AG10803 (cell line): ENCODE measurements at regions not wholly inside any gene's neighbourhood (a gene's known extent, or its start where the extent isn't known, plus 50 kb on each side); places are given as distances from the start of the nearest gene placed in this dataset.
"Not testable (repeated sequence)": the region's sequence is repeated elsewhere in the genome, so short reads cannot be mapped to it uniquely, and the experiment has no call there.

Experiments used
- DNase-seq: peaks from one replicate; pipeline ENCODE4 v3.0.0; 2010; ENCODE audit warnings: low read depth
- H3K4me3 ChIP-seq: 2 replicates; pipeline ENCODE4 v1.5.1; 2011; ENCODE audit warnings: mild to moderate bottlenecking, low read length, control low read depth
- CTCF ChIP-seq: conservative IDR thresholded peaks from 2 replicates; pipeline ENCODE4 v1.5.1; 2011; ENCODE audit warnings: mild to moderate bottlenecking, low read length, control low read depth, inconsistent platforms

- no peak overlapping the region for H3K4me3 ChIP-seq
- TF ChIP-seq CTCF = no peak
- DNase-seq = no peak
These were observed 555.3 kb upstream of the ARRDC3 start for GRCh38 chr5:91938441-91938840.

- H3K4me3 ChIP-seq = no peak overlapping the region
- TF ChIP-seq CTCF = no peak
- no peak for DNase-seq
These were observed 554.0 kb upstream of the ARRDC3 start for GRCh38 chr5:91937121-91937520.

GRCh38 chr5:91929522-91929817 lies 546.4 kb upstream of the ARRDC3 start:
- DNase-seq = no peak

GRCh38 chr5:91928754-91929521 lies 545.8 kb upstream of the ARRDC3 start:
- DNase-seq = peak; percentile 22
- no peak overlapping the region for H3K4me3 ChIP-seq
- TF ChIP-seq CTCF = peak; percentile 58

More at GRCh38 chr5:91929522-91929817, 546.4 kb upstream of the ARRDC3 start:
- no peak for TF ChIP-seq CTCF
- H3K4me3 ChIP-seq = no peak overlapping the region

GRCh38 chr5:91927439-91927838 lies 544.3 kb upstream of the ARRDC3 start:
- DNase-seq = no peak
- TF ChIP-seq CTCF = no peak
- no peak overlapping the region for H3K4me3 ChIP-seq

- no peak for DNase-seq
- TF ChIP-seq CTCF = no peak
- H3K4me3 ChIP-seq = no peak overlapping the region
These were observed 542.1 kb upstream of the ARRDC3 start for GRCh38 chr5:91925249-91925648.

- H3K4me3 ChIP-seq, DNase-seq: not testable (repeated sequence)
These were observed 534.1 kb upstream of the ARRDC3 start for GRCh38 chr5:91917037-91917814.
